Upper lobe of right lung (tissue), 1 donor: ENCODE measurements at regions not wholly inside any gene's neighbourhood (a gene's known extent, or its start where the extent isn't known, plus 50 kb on each side); places are given as distances from the start of the nearest gene placed in this dataset.

Source experiments
- ATAC-seq: fragments of 200-7000 bp; cut with Tn5 transposase; one replicate; pipeline ENCODE4 v1.9.1; 2020; ENCODE audit warnings: mild to moderate bottlenecking, moderate library complexity
- DNase-seq: peaks from one replicate; pipeline ENCODE4 v3.0.0-alpha.2; 2020
- H3K27ac ChIP-seq: fragments of 200-600 bp; one replicate; pipeline ENCODE4 v1.8.0; 2022
- H3K27me3 ChIP-seq: fragments of 200-600 bp; one replicate; pipeline ENCODE4 v1.8.0; 2022; ENCODE audit warnings: mild to moderate bottlenecking
- H3K36me3 ChIP-seq: fragments of 200-600 bp; one replicate; pipeline ENCODE4 v1.8.0; 2022
- H3K4me1 ChIP-seq: fragments of 200-600 bp; one replicate; pipeline ENCODE4 v1.8.0; 2022
- H3K4me3 ChIP-seq: fragments of 200-600 bp; one replicate; pipeline ENCODE4 v1.8.0; 2022; ENCODE audit warnings: mild to moderate bottlenecking
- H3K9me3 ChIP-seq: fragments of 200-600 bp; one replicate; pipeline ENCODE4 v1.8.0; 2022
- CTCF ChIP-seq: fragments of 200-600 bp; IDR thresholded peaks from one replicate; pipeline ENCODE4 v1.8.0; 2022; ENCODE audit warnings: antibody characterized with exemption
- intact Hi-C: fragments of 100-400 bp; cut with DNase I; formaldehyde crosslinking; loops from one replicate; pipeline ENCODE4 v1.11.0; 2022
- donor health status: DM: no; HTN: yes; CAD: no; lungs with severe emphysema.

- H3K27me3 ChIP-seq: no peaks in the 10 kb centered on the region
- no peak overlapping the region for H3K27ac ChIP-seq
- intact Hi-C loops: no loop called here
- no peak for TF ChIP-seq CTCF
- DNase-seq (no peak), ATAC-seq (no peak)
- no peaks in the 10 kb centered on the region for H3K9me3 ChIP-seq
- H3K4me3 ChIP-seq: no peak overlapping the region
- peaks cover 9% of the 10 kb centered on the region for H3K36me3 ChIP-seq
- H3K4me1 ChIP-seq: peaks cover 9% of the 10 kb centered on the region
These were observed 70.3 kb upstream of the JAK1 start for GRCh38 chr1:65036570-65037051.

GRCh38 chr1:65039066-65039465, 72.7 kb upstream of the JAK1 start:
- no peak for DNase-seq
- Histone ChIP-seq H3K4me1 (peaks cover 9% of the 10 kb centered on the region), H3K9me3 (no peaks in the 10 kb centered on the region), H3K4me3 (no peak overlapping the region), H3K27ac (no peak overlapping the region), H3K27me3 (no peaks in the 10 kb centered on the region), H3K36me3 (peaks cover 9% of the 10 kb centered on the region)
- TF ChIP-seq CTCF: no peak
- intact Hi-C loops: no loop called here
- ATAC-seq: no peak

- H3K4me3 ChIP-seq: no peak overlapping the region
- TF ChIP-seq CTCF: no peak
- H3K27ac ChIP-seq: no peak overlapping the region
- H3K4me1 ChIP-seq: peaks cover 9% of the 10 kb centered on the region
- H3K27me3 ChIP-seq: no peaks in the 10 kb centered on the region
- ATAC-seq (no peak), DNase-seq (no peak)
- H3K9me3 ChIP-seq: no peaks in the 10 kb centered on the region
- intact Hi-C loops: no loop called here
- peaks cover 14% of the 10 kb centered on the region for H3K36me3 ChIP-seq
These were observed 73.2 kb upstream of the JAK1 start for GRCh38 chr1:65039508-65039907.

GRCh38 chr1:65042467-65042866, 76.1 kb upstream of the JAK1 start:
- H3K4me1 ChIP-seq: peaks cover 17% of the 10 kb centered on the region
- DNase-seq (no peak), ATAC-seq (no peak)
- no peak overlapping the region for H3K4me3 ChIP-seq
- TF ChIP-seq CTCF: no peak
- no peaks in the 10 kb centered on the region for H3K27me3 ChIP-seq
- intact Hi-C loops: no loop called here
- H3K36me3 ChIP-seq: peaks cover 7% of the 10 kb centered on the region
- no peak overlapping the region for H3K27ac ChIP-seq
- no peaks in the 10 kb centered on the region for H3K9me3 ChIP-seq

- no peaks in the 10 kb centered on the region for H3K9me3 ChIP-seq
- H3K27me3 ChIP-seq: no peaks in the 10 kb centered on the region
- TF ChIP-seq CTCF: no peak
- DNase-seq: no peak
- ATAC-seq: no peak
- no peak overlapping the region for H3K27ac ChIP-seq
- peaks cover 17% of the 10 kb centered on the region for H3K4me1 ChIP-seq
- intact Hi-C loops: no loop called here
- no peak overlapping the region for H3K4me3 ChIP-seq
- peaks cover 7% of the 10 kb centered on the region for H3K36me3 ChIP-seq
These were observed 78.1 kb upstream of the JAK1 start for GRCh38 chr1:65044411-65044810.
